ENCODE measurements at regions not wholly inside any gene's neighbourhood (a gene's known extent, or its start where the extent isn't known, plus 50 kb on each side); places are given as distances from the start of the nearest gene placed in this dataset.

GRCh38 chr11:112880495-112880894, 80.7 kb upstream of the NCAM1 start:
- TF ChIP-seq POLR2A (IDR thresholded peaks at IDR 0.05; ENCODE audit: low read depth, low read length) (no peak), POU2F2 (IDR thresholded peaks at IDR 0.05; ENCODE audit: low read depth, low read length) (no peak), TAF1 (IDR thresholded peaks at IDR 0.05; ENCODE audit: low read depth, low read length) (no peak), POLR2AphosphoS5 (IDR thresholded peaks at IDR 0.05; ENCODE audit: low read depth, low read length) (no peak), SPI1 (IDR thresholded peaks at IDR 0.05; ENCODE audit: low read depth, low read length) (no peak)

All from GM12891 (cell line).